Common myeloid progenitor, CD34-positive (primary cell): ENCODE measurements at regions not wholly inside any gene's neighbourhood (a gene's known extent, or its start where the extent isn't known, plus 50 kb on each side); places are given as distances from the start of the nearest gene placed in this dataset.
A peak's percentile ranks its signal among the peaks of the same experiment; 100 is the strongest.

Source experiments
- CTCF ChIA-PET: fragments of 350-600 bp; sonication (Branson Sonifier 250); formaldehyde crosslinking; loops from one replicate; lab custom pipeline; 2021; ENCODE audit warnings: antibody characterized with exemption; lab: Charles Lee
- POLR2A ChIA-PET: fragments of 350-600 bp; sonication (Branson Sonifier 250); formaldehyde crosslinking; loops from one replicate; lab custom pipeline; 2021; ENCODE audit warnings: antibody characterized with exemption; lab: Charles Lee
- DNase-seq, 3 donors: peaks; one replicate each; pipeline versions ENCODE4 v3.0.0 to v3.0.0-alpha.2; 2013
- H3K27ac ChIP-seq, 2 experiments: 1 replicate in 1 of 2; 2 replicates in 1 of 2; pipeline ENCODE4 v1.7.0; 2013; ENCODE audit warnings: inconsistent platforms in 2 of 2, low read length in 2 of 2, mild to moderate bottlenecking in 2 of 2, low read depth in 1 of 2, moderate library complexity in 1 of 2; ENCODE audit not compliant: severe bottlenecking in 2 of 2, insufficient read depth in 1 of 2, poor library complexity in 1 of 2
- H3K27me3 ChIP-seq, 5 experiments: replicated peaks in 2 of 5; 1 replicate in 3 of 5; 2 replicates in 2 of 5; pipeline versions ENCODE4 v1.6.1 to v1.7.0; 2013; ENCODE audit warnings: low read length in 4 of 5, mild to moderate bottlenecking in 2 of 5, moderate library complexity in 2 of 5, inconsistent platforms in 1 of 5; ENCODE audit not compliant: insufficient read depth in 5 of 5, control insufficient read depth in 4 of 5
- H3K36me3 ChIP-seq, 4 experiments: 1 replicate in 2 of 4; 2 replicates in 2 of 4; pipeline versions ENCODE4 v1.6.1 to v1.7.0; 2013; ENCODE audit warnings: low read length in 3 of 4, control low read depth in 1 of 4, mild to moderate bottlenecking in 1 of 4; ENCODE audit not compliant: control insufficient read depth in 4 of 4, insufficient read depth in 4 of 4
- H3K4me1 ChIP-seq, 4 experiments: 1 replicate in 3 of 4; 2 replicates in 1 of 4; pipeline versions ENCODE4 v1.6.1 to v1.7.1; 2013; ENCODE audit warnings: low read length in 3 of 4, mild to moderate bottlenecking in 3 of 4, control low read depth in 1 of 4, inconsistent platforms in 1 of 4, moderate library complexity in 1 of 4; ENCODE audit not compliant: control insufficient read depth in 4 of 4, insufficient read depth in 4 of 4; ENCODE audit errors: control extremely low read depth in 1 of 4
- H3K4me3 ChIP-seq, 7 experiments: 1 replicate in 4 of 7; 2 replicates in 3 of 7; pipeline versions ENCODE4 v1.5.1 to v1.7.0; 2013; ENCODE audit warnings: mild to moderate bottlenecking in 7 of 7, low read length in 6 of 7, moderate library complexity in 6 of 7, inconsistent platforms in 2 of 7, low read depth in 2 of 7, control low read depth in 1 of 7; ENCODE audit not compliant: insufficient read depth in 4 of 7, control insufficient read depth in 1 of 7; ENCODE audit errors: extremely low read depth in 1 of 7
- H3K9me3 ChIP-seq, 5 experiments: 1 replicate in 4 of 5; 2 replicates in 1 of 5; pipeline versions ENCODE4 v1.6.1 to v1.7.1; 2013; ENCODE audit warnings: low read length in 4 of 5, mild to moderate bottlenecking in 2 of 5, inconsistent platforms in 1 of 5, low read depth in 1 of 5, moderate library complexity in 1 of 5; ENCODE audit not compliant: control insufficient read depth in 4 of 5, insufficient read depth in 2 of 5; ENCODE audit errors: control extremely low read depth in 1 of 5
- WGBS: methylation state at CpG from one replicate; pipeline ENCODE4 v1.1.5; 2013; ENCODE audit not compliant: insufficient coverage; 5-methylcytosine and 5-hydroxymethylcytosine counted together

DNA sequence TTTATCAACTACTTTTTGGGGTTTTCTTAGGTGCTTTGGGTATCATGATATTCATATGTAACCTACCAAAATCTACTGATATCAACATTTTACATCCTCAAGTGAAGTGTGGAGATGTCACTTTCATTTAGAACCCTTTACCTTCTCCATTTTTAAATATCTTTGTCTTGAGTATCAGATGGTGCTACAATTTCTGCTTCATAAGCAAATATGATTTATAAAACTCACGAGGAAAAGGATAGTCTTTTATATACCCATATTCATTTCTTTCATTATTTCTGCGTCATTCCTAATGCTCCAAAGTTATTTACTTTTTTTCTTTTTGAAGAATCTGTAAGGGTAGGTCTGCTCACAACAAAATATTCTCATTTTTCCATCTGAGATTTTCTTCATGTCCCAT lies 991.7 kb downstream of the CDH11 start:
- no peak overlapping the region for H3K27ac ChIP-seq
- 100% methylated on average over 1 of the region's 2 CpGs for WGBS
- no peaks in the 10 kb centered on the region for H3K9me3 ChIP-seq
- no peaks in the 10 kb centered on the region for H3K27me3 ChIP-seq
- H3K36me3 ChIP-seq: no peaks in the 10 kb centered on the region
- ChIA-PET POLR2A (no interaction called here), CTCF (no interaction called here)
- no peak overlapping the region for H3K4me3 ChIP-seq
- DNase-seq: no peak
- peaks cover 0 to 5% (median 0%) of the 10 kb centered on the region in 4 experiments for H3K4me1 ChIP-seq

DNA sequence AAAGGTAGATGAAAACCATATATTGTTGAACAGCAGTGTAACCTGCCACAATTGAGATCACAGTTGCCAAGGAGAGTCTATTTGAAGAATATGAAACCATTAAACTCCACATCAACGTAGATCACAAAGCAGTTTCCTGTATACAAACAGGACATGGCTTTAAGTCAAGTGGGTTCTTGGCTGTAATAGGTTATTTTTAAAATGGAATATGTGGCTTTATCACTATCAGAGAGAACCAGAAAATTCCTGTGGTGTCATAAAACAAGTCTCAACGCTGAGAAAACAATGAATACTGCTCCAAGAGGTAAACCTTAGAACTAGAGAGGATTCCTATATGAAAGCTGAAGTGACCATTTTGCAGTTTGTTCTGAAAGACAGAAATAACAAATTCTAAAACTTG lies 999.7 kb downstream of the CDH11 start:
- Histone ChIP-seq H3K36me3 (no peaks in the 10 kb centered on the region), H3K27me3 (no peaks in the 10 kb centered on the region), H3K27ac (no peak overlapping the region), H3K9me3 (no peaks in the 10 kb centered on the region), H3K4me1 (no peaks in the 10 kb centered on the region), H3K4me3 (no peak overlapping the region)
- peak in 1 of 3 donors; percentile 21 for DNase-seq
- ChIA-PET POLR2A (no interaction called here), CTCF (no interaction called here)
- 17% methylated on average over 1 of the region's 2 CpGs for WGBS

DNA sequence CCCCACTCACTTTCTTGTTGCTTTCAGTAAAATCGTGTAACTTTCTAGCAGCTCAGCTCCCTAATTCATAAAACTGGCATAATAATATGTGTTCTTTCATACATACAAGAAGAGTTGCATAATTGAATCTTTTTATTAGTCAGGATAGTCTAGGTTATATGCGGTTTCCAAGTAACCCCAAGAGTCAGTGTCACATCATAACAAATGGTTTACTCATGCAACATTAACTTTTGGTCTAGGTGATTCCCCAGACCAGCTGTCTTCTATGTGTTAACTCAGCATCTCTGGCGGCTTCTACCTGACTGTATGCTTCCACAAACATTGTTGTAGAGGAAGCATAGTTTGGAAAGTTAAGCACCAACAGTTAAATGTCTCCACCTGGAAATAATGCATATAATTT lies 1000.4 kb downstream of the CDH11 start:
- Histone ChIP-seq H3K4me3 (no peak overlapping the region), H3K4me1 (no peaks in the 10 kb centered on the region), H3K36me3 (no peaks in the 10 kb centered on the region), H3K27ac (no peak overlapping the region), H3K27me3 (no peaks in the 10 kb centered on the region), H3K9me3 (no peaks in the 10 kb centered on the region)
- DNase-seq: peak in 1 of 3 donors; percentile 11
- WGBS: 80% methylated on average over 1 of the region's 3 CpGs
- ChIA-PET POLR2A (no interaction called here), CTCF (no interaction called here)

DNA sequence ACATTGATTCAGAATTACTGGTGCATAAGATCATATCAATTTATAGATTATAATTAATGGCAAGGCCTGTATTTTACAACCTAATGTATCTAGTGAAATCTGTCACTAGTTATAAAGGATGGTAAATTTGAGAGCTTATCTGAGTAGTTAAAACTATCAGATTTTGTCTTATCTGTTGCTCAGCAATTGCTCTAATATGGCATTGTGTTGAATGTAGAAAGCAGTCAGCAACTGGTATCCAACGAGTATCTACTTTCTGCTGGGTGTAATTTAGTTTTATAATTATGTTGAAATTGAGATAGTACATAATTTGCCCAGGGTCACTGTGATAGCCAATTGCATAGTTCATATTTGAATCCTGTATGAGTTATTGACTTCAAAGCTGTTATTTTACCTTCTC lies 1005.7 kb downstream of the CDH11 start:
- DNase-seq: no peak
- POLR2A ChIA-PET: no interaction called here
- Histone ChIP-seq H3K4me3 (no peak overlapping the region), H3K36me3 (no peaks in the 10 kb centered on the region), H3K27me3 (no peaks in the 10 kb centered on the region), H3K4me1 (no peaks in the 10 kb centered on the region), H3K9me3 (no peaks in the 10 kb centered on the region), H3K27ac (no peak overlapping the region)
- WGBS: no CpG with 5 or more reads among the region's 1 CpG
- CTCF ChIA-PET: no interaction called here

DNA sequence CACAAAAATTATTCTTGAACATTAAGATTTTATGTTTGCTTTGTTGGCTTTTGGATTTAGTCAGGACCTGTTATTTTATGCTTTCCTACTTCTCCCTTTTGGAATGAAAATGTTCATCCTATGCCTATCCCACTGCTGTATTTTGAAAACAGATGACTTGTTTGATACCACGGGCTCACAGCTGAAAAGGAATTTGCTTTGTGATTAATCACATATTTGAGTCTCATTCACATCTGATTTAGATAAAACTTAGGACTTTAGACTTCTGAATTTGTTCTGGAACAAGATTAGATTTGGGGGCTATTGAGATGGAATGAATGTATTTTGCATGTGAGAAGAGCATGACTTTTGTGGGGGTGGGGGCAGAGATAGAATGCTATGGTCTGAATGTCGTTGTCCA lies 1012.6 kb downstream of the CDH11 start:
- Histone ChIP-seq H3K36me3 (no peaks in the 10 kb centered on the region), H3K4me1 (no peaks in the 10 kb centered on the region), H3K27me3 (no peaks in the 10 kb centered on the region), H3K9me3 (no peaks in the 10 kb centered on the region), H3K4me3 (no peak overlapping the region), H3K27ac (no peak overlapping the region)
- CTCF ChIA-PET: no interaction called here
- POLR2A ChIA-PET: no interaction called here
- DNase-seq: no peak
- no CpG with 5 or more reads among the region's 2 CpGs for WGBS

DNA sequence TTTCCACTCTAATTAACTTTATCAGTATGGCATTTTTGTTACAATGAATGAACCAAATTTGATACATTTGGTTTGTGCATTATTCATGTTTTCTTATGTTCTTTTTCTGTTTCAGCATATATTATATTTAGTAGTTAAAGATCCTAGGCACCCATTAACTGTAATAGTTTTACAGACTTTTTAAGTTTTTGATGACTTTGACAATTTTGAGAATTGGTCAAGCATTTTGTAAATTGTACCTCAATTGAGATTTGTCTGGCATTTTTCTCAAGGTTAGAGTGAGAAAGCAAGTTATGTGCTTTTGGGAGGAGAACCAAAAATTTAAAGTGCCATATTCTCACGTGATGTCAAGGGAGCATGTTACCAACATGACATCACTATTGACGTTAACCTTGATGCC lies 1019.2 kb downstream of the CDH11 start:
- WGBS: no CpG with 5 or more reads among the region's 2 CpGs
- ChIA-PET CTCF (no interaction called here), POLR2A (no interaction called here)

DNA sequence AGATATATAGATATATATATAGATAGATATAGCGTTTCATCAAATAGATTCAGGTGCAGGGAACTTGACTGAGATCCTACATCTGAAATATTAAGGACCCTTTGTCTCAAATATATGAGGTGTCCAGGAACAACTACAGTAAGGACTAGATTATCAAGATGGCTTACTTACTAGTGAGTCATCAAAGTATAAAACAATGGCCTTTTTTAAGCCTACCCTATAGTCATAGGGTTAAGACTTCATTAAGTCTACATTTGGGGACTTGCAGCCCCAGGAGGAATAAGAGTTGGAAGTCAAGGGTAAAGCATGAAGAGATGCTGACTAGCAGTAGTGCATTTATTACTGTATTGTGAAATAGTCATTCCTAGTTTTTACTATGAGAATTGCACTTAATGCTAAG lies 1023.4 kb downstream of the CDH11 start:
- H3K36me3 ChIP-seq: no peaks in the 10 kb centered on the region
- no peaks in the 10 kb centered on the region for H3K9me3 ChIP-seq
- ChIA-PET CTCF (no interaction called here), POLR2A (no interaction called here)
- H3K4me1 ChIP-seq: no peaks in the 10 kb centered on the region
- no peak for DNase-seq
- H3K4me3 ChIP-seq: no peak overlapping the region
- no peaks in the 10 kb centered on the region for H3K27me3 ChIP-seq
- no CpG with 5 or more reads among the region's 1 CpG for WGBS
- no peak overlapping the region for H3K27ac ChIP-seq

More for the DNA sequence above, 1019.2 kb downstream of the CDH11 start:
- H3K4me1 ChIP-seq: no peaks in the 10 kb centered on the region
- no peak for DNase-seq
- no peaks in the 10 kb centered on the region for H3K36me3 ChIP-seq
- H3K4me3 ChIP-seq: no peak overlapping the region
- H3K27ac ChIP-seq: no peak overlapping the region
- H3K27me3 ChIP-seq: no peaks in the 10 kb centered on the region
- no peaks in the 10 kb centered on the region for H3K9me3 ChIP-seq
